ENCODE measurements at regions not wholly inside any gene's neighbourhood (a gene's known extent, or its start where the extent isn't known, plus 50 kb on each side); places are given as distances from the start of the nearest gene placed in this dataset.

DNA sequence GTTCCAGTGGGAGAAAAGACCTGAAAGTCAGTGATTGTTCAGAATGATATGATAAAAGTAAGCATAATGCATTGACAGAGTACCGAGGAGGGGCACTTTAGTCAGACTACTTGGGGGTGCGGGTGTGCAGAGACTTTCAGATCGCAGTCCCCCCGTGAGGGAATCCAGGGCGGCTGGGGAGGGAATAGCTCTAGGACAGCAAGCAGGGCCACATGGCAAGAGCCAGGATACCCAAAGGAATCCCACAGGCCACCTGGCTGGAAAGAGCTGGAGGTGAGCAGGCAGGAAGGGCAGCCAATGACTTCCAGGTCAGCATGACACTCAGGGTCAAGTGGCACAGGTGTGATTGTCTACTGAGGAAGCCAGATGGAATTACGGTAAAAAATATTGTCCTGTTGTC lies 157.5 kb downstream of the CYP26B1 start:
- TF ChIP-seq POLR2A (IDR thresholded peaks at IDR 0.05; ENCODE audit: low read length), result no peak
- TF ChIP-seq GATA1 (IDR thresholded peaks at IDR 0.05; ENCODE audit: low read depth, low read length), result no peak
